ENCODE measurements at regions not wholly inside any gene's neighbourhood (a gene's known extent, or its start where the extent isn't known, plus 50 kb on each side); places are given as distances from the start of the nearest gene placed in this dataset.

GRCh38 chr5:123875561-123876275, 363.7 kb downstream of the CSNK1G3 start:
- TF ChIP-seq CTCF (IDR thresholded peaks at IDR 0.05) (no peak), POLR2A (IDR thresholded peaks at IDR 0.05) (no peak)
